Osteocyte (in vitro differentiated cells): ENCODE measurements at regions not wholly inside any gene's neighbourhood (a gene's known extent, or its start where the extent isn't known, plus 50 kb on each side); places are given as distances from the start of the nearest gene placed in this dataset.

ENCODE experiments used
- DNase-seq: peaks from one replicate; pipeline ENCODE4 v3.0.0; 2021; ENCODE audit warnings: mixed read lengths; ENCODE audit not compliant: unreplicated experiment; ENCODE audit errors: extremely low spot score
- H3K27ac Mint-ChIP-seq: one replicate; pipeline ENCODE4 v1.8.0; 2021; ENCODE audit warnings: mild to moderate bottlenecking, mixed read lengths; ENCODE audit not compliant: unreplicated experiment
- H3K27me3 Mint-ChIP-seq: one replicate; pipeline ENCODE4 v1.8.0; 2021; ENCODE audit warnings: mixed read lengths; ENCODE audit not compliant: unreplicated experiment
- H3K36me3 Mint-ChIP-seq: one replicate; pipeline ENCODE4 v1.8.0; 2021; ENCODE audit warnings: mixed read lengths; ENCODE audit not compliant: unreplicated experiment
- H3K4me1 Mint-ChIP-seq: one replicate; pipeline ENCODE4 v1.8.0; 2021; ENCODE audit warnings: mixed read lengths; ENCODE audit not compliant: unreplicated experiment
- H3K4me3 Mint-ChIP-seq: one replicate; pipeline ENCODE4 v1.8.0; 2021; ENCODE audit warnings: mild to moderate bottlenecking, moderate library complexity, mixed read lengths; ENCODE audit not compliant: unreplicated experiment
- H3K9me3 Mint-ChIP-seq: one replicate; pipeline ENCODE4 v1.8.0; 2021; ENCODE audit warnings: mixed read lengths; ENCODE audit not compliant: unreplicated experiment
- CTCF ChIP-seq: fragments of 200-600 bp; sonication (generic); IDR thresholded peaks from 2 replicates; pipeline ENCODE4 v1.5.0; 2021; ENCODE audit warnings: antibody characterized with exemption, mild to moderate bottlenecking, moderate library complexity

DNA sequence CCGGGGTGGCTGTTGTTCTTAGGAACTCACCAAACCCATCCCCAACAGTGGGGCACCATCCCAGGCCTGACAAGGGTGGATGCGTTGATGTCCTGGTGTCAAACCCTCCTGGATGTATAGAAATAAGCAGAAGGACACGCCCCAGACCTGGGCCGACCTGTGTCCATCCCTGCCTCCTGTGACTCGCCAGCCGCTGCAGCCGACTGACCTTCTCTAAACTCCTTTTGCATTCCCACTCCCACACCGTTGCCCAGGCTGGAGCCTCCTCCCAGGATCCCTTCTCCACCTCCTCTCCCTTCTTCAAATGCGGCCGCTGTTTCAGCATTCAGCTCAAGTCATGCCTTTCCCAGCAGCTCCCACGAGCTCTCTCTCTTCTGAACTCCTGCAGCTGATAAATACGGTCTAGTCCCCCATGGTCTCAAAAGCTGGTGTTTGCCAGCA is 213.2 kb upstream of the IER5L start:
- Mint-ChIP-seq H3K27me3 (no peaks in the 10 kb centered on the region), H3K9me3 (no peaks in the 10 kb centered on the region), H3K36me3 (no peaks in the 10 kb centered on the region), H3K4me3 (no peak overlapping the region), H3K4me1 (peaks cover 2% of the 10 kb centered on the region), H3K27ac (no peak overlapping the region)
- TF ChIP-seq CTCF = no peak
- no peak for DNase-seq

DNA sequence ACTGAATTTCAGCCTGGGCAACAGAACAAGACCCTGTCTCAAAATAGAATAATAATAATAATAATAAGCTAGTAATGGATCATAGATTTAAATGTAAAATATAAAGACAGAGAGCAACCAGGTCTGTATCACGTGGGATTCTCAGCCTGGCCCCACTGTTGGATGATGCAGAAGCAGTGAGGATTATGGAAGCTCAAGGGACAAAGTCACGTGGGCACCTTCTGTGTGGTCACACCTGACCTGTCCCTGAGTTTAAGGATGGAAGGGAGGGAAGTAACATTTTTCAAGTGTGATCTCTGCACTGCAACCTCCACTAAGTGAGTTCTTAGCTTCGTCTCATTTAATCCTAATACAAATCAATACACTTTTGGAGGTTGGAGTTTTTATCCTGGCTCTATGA is 212.5 kb upstream of the IER5L start:
- H3K4me3 Mint-ChIP-seq = no peak overlapping the region
- no peaks in the 10 kb centered on the region for H3K36me3 Mint-ChIP-seq
- no peak for DNase-seq
- TF ChIP-seq CTCF = no peak
- peaks cover 2% of the 10 kb centered on the region for H3K4me1 Mint-ChIP-seq
- H3K9me3 Mint-ChIP-seq = no peaks in the 10 kb centered on the region
- no peaks in the 10 kb centered on the region for H3K27me3 Mint-ChIP-seq
- no peak overlapping the region for H3K27ac Mint-ChIP-seq

GRCh38 chr9:129387822-129388221 is 209.8 kb upstream of the IER5L start:
- no peaks in the 10 kb centered on the region for H3K9me3 Mint-ChIP-seq
- peaks cover under 1% of the 10 kb centered on the region for H3K4me1 Mint-ChIP-seq
- TF ChIP-seq CTCF = no peak
- H3K27ac Mint-ChIP-seq = no peak overlapping the region
- DNase-seq = no peak
- no peaks in the 10 kb centered on the region for H3K36me3 Mint-ChIP-seq
- no peaks in the 10 kb centered on the region for H3K27me3 Mint-ChIP-seq
- H3K4me3 Mint-ChIP-seq = no peak overlapping the region

GRCh38 chr9:129386812-129387177 is 208.7 kb upstream of the IER5L start:
- H3K4me1 Mint-ChIP-seq = peaks cover 5% of the 10 kb centered on the region
- no peak overlapping the region for H3K27ac Mint-ChIP-seq
- H3K36me3 Mint-ChIP-seq = no peaks in the 10 kb centered on the region
- no peak for TF ChIP-seq CTCF
- H3K27me3 Mint-ChIP-seq = no peaks in the 10 kb centered on the region
- no peak for DNase-seq
- H3K4me3 Mint-ChIP-seq = no peak overlapping the region
- no peaks in the 10 kb centered on the region for H3K9me3 Mint-ChIP-seq

GRCh38 chr9:129385211-129385934 is 207.3 kb upstream of the IER5L start:
- no peak for DNase-seq
- TF ChIP-seq CTCF = no peak
- Mint-ChIP-seq H3K27me3 (no peaks in the 10 kb centered on the region), H3K4me3 (no peak overlapping the region), H3K36me3 (no peaks in the 10 kb centered on the region), H3K27ac (no peak overlapping the region), H3K9me3 (no peaks in the 10 kb centered on the region), H3K4me1 (peaks cover 5% of the 10 kb centered on the region)
